HCT116 (cell line): ENCODE measurements at regions not wholly inside any gene's neighbourhood (a gene's known extent, or its start where the extent isn't known, plus 50 kb on each side); places are given as distances from the start of the nearest gene placed in this dataset.

Source experiments
- POLR2A ChIP-seq: IDR thresholded peaks from 2 replicates; pipeline ENCODE4 v1.7.0; 2011; ENCODE audit warnings: borderline replicate concordance; ENCODE audit not compliant: insufficient read depth, insufficient read length; ENCODE audit errors: extremely low read depth
- POLR2AphosphoS5 ChIP-seq: IDR thresholded peaks from 2 replicates; pipeline ENCODE4 v1.6.1; 2011; ENCODE audit warnings: mild to moderate bottlenecking, low read depth, low read length, moderate library complexity
- YY1 ChIP-seq: IDR thresholded peaks from 2 replicates; pipeline ENCODE4 v1.6.1; 2011; ENCODE audit warnings: low read length, low read depth, moderate library complexity, mild to moderate bottlenecking; ENCODE audit not compliant: insufficient replicate concordance; ENCODE audit errors: extremely low read depth
- TF ChIP-seq, protein P1 (sequence below), 3 experiments: fragments of 200-600 bp in 1 of 3; sonication (generic) in 1 of 3; IDR thresholded peaks in 2 of 3; conservative IDR thresholded peaks in 1 of 3; 2 replicates each; pipeline ENCODE4 v1.5.1; 2012 to 2017; ENCODE audit warnings: low read depth in 2 of 3, low read length in 2 of 3, antibody characterized with exemption in 1 of 3, borderline replicate concordance in 1 of 3, control low read depth in 1 of 3, mild to moderate bottlenecking in 1 of 3, mixed read lengths in 1 of 3, mixed run types in 1 of 3, moderate library complexity in 1 of 3; ENCODE audit not compliant: insufficient read depth in 1 of 3
- TF ChIP-seq, protein P2 (sequence below): IDR thresholded peaks from 2 replicates; pipeline ENCODE4 v1.6.1; 2011; ENCODE audit warnings: mild to moderate bottlenecking, low read length, moderate library complexity; ENCODE audit not compliant: insufficient replicate concordance; ENCODE audit errors: extremely low read depth

DNA sequence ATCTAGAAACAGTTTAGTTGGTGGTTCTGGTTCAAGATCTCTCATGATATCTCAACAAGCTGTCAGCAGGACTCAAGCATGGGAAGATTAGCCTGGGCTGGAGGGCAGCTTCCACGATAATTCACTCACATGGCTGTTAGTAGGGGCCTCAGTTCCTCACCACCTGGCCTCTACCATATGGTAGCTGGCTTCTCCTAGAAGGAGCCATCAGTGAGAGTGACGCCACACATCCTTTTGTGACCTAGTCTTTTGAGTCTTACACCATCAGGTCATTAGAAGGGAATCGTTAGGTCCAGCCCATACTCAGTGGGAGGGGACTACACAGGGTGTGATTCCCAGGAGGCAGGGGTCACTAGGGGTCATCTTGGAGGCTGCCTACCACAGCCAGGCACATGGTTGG is 239.3 kb upstream of the PLPP4 start:
- TF ChIP-seq POLR2A (no peak), POLR2AphosphoS5 (no peak), YY1 (no peak)
- TF ChIP-seq, protein P1, sequence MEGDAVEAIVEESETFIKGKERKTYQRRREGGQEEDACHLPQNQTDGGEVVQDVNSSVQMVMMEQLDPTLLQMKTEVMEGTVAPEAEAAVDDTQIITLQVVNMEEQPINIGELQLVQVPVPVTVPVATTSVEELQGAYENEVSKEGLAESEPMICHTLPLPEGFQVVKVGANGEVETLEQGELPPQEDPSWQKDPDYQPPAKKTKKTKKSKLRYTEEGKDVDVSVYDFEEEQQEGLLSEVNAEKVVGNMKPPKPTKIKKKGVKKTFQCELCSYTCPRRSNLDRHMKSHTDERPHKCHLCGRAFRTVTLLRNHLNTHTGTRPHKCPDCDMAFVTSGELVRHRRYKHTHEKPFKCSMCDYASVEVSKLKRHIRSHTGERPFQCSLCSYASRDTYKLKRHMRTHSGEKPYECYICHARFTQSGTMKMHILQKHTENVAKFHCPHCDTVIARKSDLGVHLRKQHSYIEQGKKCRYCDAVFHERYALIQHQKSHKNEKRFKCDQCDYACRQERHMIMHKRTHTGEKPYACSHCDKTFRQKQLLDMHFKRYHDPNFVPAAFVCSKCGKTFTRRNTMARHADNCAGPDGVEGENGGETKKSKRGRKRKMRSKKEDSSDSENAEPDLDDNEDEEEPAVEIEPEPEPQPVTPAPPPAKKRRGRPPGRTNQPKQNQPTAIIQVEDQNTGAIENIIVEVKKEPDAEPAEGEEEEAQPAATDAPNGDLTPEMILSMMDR (IDR thresholded peaks at IDR 0.05 in 2 of 3, conservative IDR thresholded peaks at IDR 0.05 in 1 of 3; ENCODE audit: borderline replicate concordance in 1 of 3, insufficient read depth in 1 of 3, low read depth in 2 of 3, low read length in 2 of 3) = no peak
- TF ChIP-seq, protein P2, sequence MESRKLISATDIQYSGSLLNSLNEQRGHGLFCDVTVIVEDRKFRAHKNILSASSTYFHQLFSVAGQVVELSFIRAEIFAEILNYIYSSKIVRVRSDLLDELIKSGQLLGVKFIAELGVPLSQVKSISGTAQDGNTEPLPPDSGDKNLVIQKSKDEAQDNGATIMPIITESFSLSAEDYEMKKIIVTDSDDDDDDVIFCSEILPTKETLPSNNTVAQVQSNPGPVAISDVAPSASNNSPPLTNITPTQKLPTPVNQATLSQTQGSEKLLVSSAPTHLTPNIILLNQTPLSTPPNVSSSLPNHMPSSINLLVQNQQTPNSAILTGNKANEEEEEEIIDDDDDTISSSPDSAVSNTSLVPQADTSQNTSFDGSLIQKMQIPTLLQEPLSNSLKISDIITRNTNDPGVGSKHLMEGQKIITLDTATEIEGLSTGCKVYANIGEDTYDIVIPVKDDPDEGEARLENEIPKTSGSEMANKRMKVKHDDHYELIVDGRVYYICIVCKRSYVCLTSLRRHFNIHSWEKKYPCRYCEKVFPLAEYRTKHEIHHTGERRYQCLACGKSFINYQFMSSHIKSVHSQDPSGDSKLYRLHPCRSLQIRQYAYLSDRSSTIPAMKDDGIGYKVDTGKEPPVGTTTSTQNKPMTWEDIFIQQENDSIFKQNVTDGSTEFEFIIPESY = no peak
